H1 (cell line): ENCODE measurements at regions not wholly inside any gene's neighbourhood (a gene's known extent, or its start where the extent isn't known, plus 50 kb on each side); places are given as distances from the start of the nearest gene placed in this dataset.

Experiments
- CTCF ChIA-PET: fragments of 300-600 bp; sonication (Branson Sonifier 250); formaldehyde crosslinking; loops from one replicate; lab custom pipeline; 2021; ENCODE audit not compliant: partially characterized antibody; lab: Charles Lee
- POLR2A ChIA-PET: fragments of 300-600 bp; sonication (Branson Sonifier 250); formaldehyde crosslinking; loops from one replicate; lab custom pipeline; 2021; ENCODE audit warnings: inconsistent platforms; ENCODE audit not compliant: partially characterized antibody; lab: Charles Lee
- DNase-seq, 2 experiments: peaks; one replicate each; pipeline versions ENCODE4 v3.0.0 to v3.0.0-alpha.2; 2010 to 2022; ENCODE audit warnings: low spot score in 2 of 2, low read depth in 1 of 2, mixed read lengths in 1 of 2
- FAIRE-seq: peaks from 2 replicates; lab custom pipeline; 2011; peaks lifted over from hg19 to GRCh38; lab: Jason Lieb, UNC
- H2AFZ ChIP-seq: 2 replicates; pipeline ENCODE4 v1.8.1; 2012; ENCODE audit warnings: low read length, inconsistent platforms
- H2AK5ac ChIP-seq: 2 replicates; pipeline ENCODE4 v1.6.1; 2013; ENCODE audit warnings: low read depth, low read length
- H2BK120ac ChIP-seq: replicated peaks from 2 replicates; pipeline ENCODE3; 2013; ENCODE audit warnings: low read depth, low read length, inconsistent platforms
- H2BK12ac ChIP-seq: 2 replicates; pipeline ENCODE4 v1.6.1; 2013; ENCODE audit warnings: low read depth, low read length
- H2BK15ac ChIP-seq: 2 replicates; pipeline ENCODE4 v1.6.1; 2013; ENCODE audit warnings: low read length
- H2BK20ac ChIP-seq: 2 replicates; pipeline ENCODE4 v1.6.1; 2013; ENCODE audit warnings: low read length
- H2BK5ac ChIP-seq: 2 replicates; pipeline ENCODE4 v1.6.1; 2013; ENCODE audit warnings: low read depth, low read length
- H3K14ac ChIP-seq: 2 replicates; pipeline ENCODE4 v1.6.1; 2013; ENCODE audit warnings: inconsistent platforms; ENCODE audit not compliant: insufficient read length
- H3K18ac ChIP-seq: 2 replicates; pipeline ENCODE4 v1.6.1; 2013; ENCODE audit warnings: low read length; ENCODE audit errors: extremely low read depth
- H3K23ac ChIP-seq: 2 replicates; pipeline ENCODE4 v1.6.1; 2013; ENCODE audit warnings: inconsistent platforms; ENCODE audit not compliant: insufficient read length
- H3K23me2 ChIP-seq: 2 replicates; pipeline ENCODE4 v1.6.1; 2013; ENCODE audit warnings: low read depth, low read length
- H3K27ac ChIP-seq: 2 replicates; pipeline ENCODE4 v1.6.1; 2011; ENCODE audit warnings: low read depth, low read length, inconsistent platforms
- H3K27me3 ChIP-seq, 4 experiments: replicated peaks in 1 of 4; 1 replicate in 1 of 4; 2 replicates in 3 of 4; pipeline versions ENCODE4 v1.6.1 to v1.8.1; 2011 to 2013; ENCODE audit warnings: low read length in 3 of 4, mild to moderate bottlenecking in 3 of 4, inconsistent platforms in 2 of 4, mixed read lengths in 2 of 4, moderate library complexity in 1 of 4; ENCODE audit not compliant: control insufficient read depth in 3 of 4, insufficient read depth in 3 of 4; ENCODE audit errors: extremely low read depth in 1 of 4
- H3K36me3 ChIP-seq, 4 experiments: 2 replicates each; pipeline versions ENCODE4 v1.6.1 to v1.8.1; 2011 to 2013; ENCODE audit warnings: mild to moderate bottlenecking in 4 of 4, low read length in 3 of 4, moderate library complexity in 2 of 4, control low read depth in 1 of 4, inconsistent platforms in 1 of 4; ENCODE audit not compliant: insufficient read depth in 4 of 4, control insufficient read depth in 2 of 4
- H3K4ac ChIP-seq: replicated peaks from 2 replicates; pipeline ENCODE3; 2013; ENCODE audit warnings: low read length, low read depth, mixed read lengths, inconsistent platforms; ENCODE audit not compliant: insufficient read length
- H3K4me1 ChIP-seq, 4 experiments: replicated peaks in 1 of 4; 1 replicate in 1 of 4; 2 replicates in 3 of 4; pipeline versions ENCODE4 v1.6.1 to v1.8.1; 2011 to 2013; ENCODE audit warnings: low read length in 3 of 4, inconsistent platforms in 2 of 4, mixed read lengths in 1 of 4; ENCODE audit not compliant: insufficient read depth in 4 of 4, control insufficient read depth in 3 of 4
- H3K4me2 ChIP-seq, 2 experiments: 2 replicates each; pipeline versions ENCODE4 v1.6.1 to v1.8.1; 2011 to 2013; ENCODE audit warnings: low read depth in 2 of 2, low read length in 2 of 2, control low read depth in 1 of 2, inconsistent platforms in 1 of 2, mild to moderate bottlenecking in 1 of 2; ENCODE audit not compliant: insufficient read depth in 1 of 2
- H3K4me3 ChIP-seq, 4 experiments: fragments of 200-600, 300-600 bp in 1 of 4; sonication (generic), shearing (Covaris generic), sonication (Bioruptor Twin) in 1 of 4; 2 replicates each; pipeline versions ENCODE4 v1.5.1 to v1.8.1; 2011 to 2016; ENCODE audit warnings: low read length in 4 of 4, low read depth in 3 of 4, control low read depth in 2 of 4, inconsistent platforms in 2 of 4, mild to moderate bottlenecking in 2 of 4, mixed read lengths in 1 of 4, moderate library complexity in 1 of 4; ENCODE audit not compliant: insufficient read depth in 2 of 4; ENCODE audit errors: extremely low read depth in 1 of 4
- H3K56ac ChIP-seq: replicated peaks from 2 replicates; pipeline ENCODE3; 2013; ENCODE audit warnings: low read depth, mild to moderate bottlenecking, mixed read lengths, low read length, inconsistent platforms; ENCODE audit not compliant: insufficient read length
- H3K79me1 ChIP-seq: 2 replicates; pipeline ENCODE4 v1.6.1; 2013; ENCODE audit warnings: low read depth, low read length, control low read depth
- H3K79me2 ChIP-seq, 2 experiments: 2 replicates each; pipeline versions ENCODE4 v1.6.1 to v1.8.1; 2012 to 2013; ENCODE audit warnings: low read length in 2 of 2, mild to moderate bottlenecking in 2 of 2, inconsistent platforms in 1 of 2; ENCODE audit not compliant: insufficient read depth in 2 of 2, control insufficient read depth in 1 of 2
- H3K9ac ChIP-seq, 4 experiments: replicated peaks in 1 of 4; 1 replicate in 1 of 4; 2 replicates in 3 of 4; pipeline versions ENCODE4 v1.6.1 to v1.8.1; 2011 to 2013; ENCODE audit warnings: low read depth in 3 of 4, low read length in 3 of 4, control low read depth in 2 of 4, mild to moderate bottlenecking in 2 of 4, moderate library complexity in 2 of 4, inconsistent platforms in 1 of 4; ENCODE audit errors: extremely low read depth in 1 of 4
- H3K9me3 ChIP-seq, 2 experiments: 2 replicates each; pipeline versions ENCODE4 v1.6.1 to v1.8.1; 2012 to 2013; ENCODE audit warnings: mild to moderate bottlenecking in 2 of 2, moderate library complexity in 2 of 2, control low read depth in 1 of 2, inconsistent platforms in 1 of 2, low read depth in 1 of 2, low read length in 1 of 2, mixed read lengths in 1 of 2; ENCODE audit not compliant: insufficient read depth in 2 of 2
- H4K20me1 ChIP-seq, 2 experiments: replicated peaks in 1 of 2; 2 replicates each; pipeline versions ENCODE3 to v1.8.1; 2011 to 2013; ENCODE audit warnings: inconsistent platforms in 2 of 2, low read length in 2 of 2, mild to moderate bottlenecking in 1 of 2; ENCODE audit not compliant: insufficient read depth in 2 of 2, control insufficient read depth in 1 of 2
- H4K5ac ChIP-seq: 2 replicates; pipeline ENCODE4 v1.6.1; 2013; ENCODE audit warnings: low read length, low read depth, mixed read lengths, inconsistent platforms; ENCODE audit not compliant: insufficient read length
- H4K8ac ChIP-seq: 2 replicates; pipeline ENCODE4 v1.8.0; 2013; ENCODE audit warnings: mild to moderate bottlenecking, moderate library complexity, low read length, inconsistent platforms; ENCODE audit not compliant: insufficient read depth; ENCODE audit errors: extremely low read depth
- H4K91ac ChIP-seq: replicated peaks from 2 replicates; pipeline ENCODE3; 2013; ENCODE audit warnings: low read length, mixed read lengths, inconsistent platforms; ENCODE audit not compliant: insufficient read length
- CEBPB ChIP-seq: IDR thresholded peaks from 2 replicates; pipeline ENCODE4 v1.6.1; 2012; ENCODE audit warnings: low read depth, low read length
- CTCF ChIP-seq, 3 experiments: IDR thresholded peaks; 1 replicate in 2 of 3; 2 replicates in 1 of 3; pipeline versions ENCODE4 v1.5.1 to v1.6.1; 2011; ENCODE audit warnings: low read length in 3 of 3, mild to moderate bottlenecking in 3 of 3, inconsistent platforms in 2 of 3, low read depth in 1 of 3, moderate library complexity in 1 of 3; ENCODE audit not compliant: insufficient read depth in 1 of 3; ENCODE audit errors: control extremely low read depth in 1 of 3
- EP300 ChIP-seq, 2 experiments: IDR thresholded peaks; 1 replicate in 1 of 2; 2 replicates in 1 of 2; pipeline ENCODE4 v1.6.1; 2011 to 2012; ENCODE audit warnings: low read depth in 2 of 2, low read length in 2 of 2, mild to moderate bottlenecking in 2 of 2, borderline replicate concordance in 1 of 2, inconsistent platforms in 1 of 2, moderate library complexity in 1 of 2
- GABPA ChIP-seq: IDR thresholded peaks from 2 replicates; pipeline ENCODE4 v1.6.1; 2011; ENCODE audit warnings: mild to moderate bottlenecking, low read length, moderate library complexity, borderline replicate concordance; ENCODE audit not compliant: insufficient read depth
- GTF2F1 ChIP-seq: IDR thresholded peaks from 2 replicates; pipeline ENCODE4 v1.6.1; 2012; ENCODE audit warnings: low read depth, low read length, improper control_type of control experiment, borderline replicate concordance
- JUN ChIP-seq: IDR thresholded peaks from 2 replicates; pipeline ENCODE4 v1.6.1; 2011; ENCODE audit warnings: low read depth, mild to moderate bottlenecking, improper control_type of control experiment, low read length
- KDM5A ChIP-seq: fragments of 200-600 bp; IDR thresholded peaks from 2 replicates; pipeline ENCODE4 v1.7.1; 2012; ENCODE audit warnings: mild to moderate bottlenecking, low read length, inconsistent platforms, mixed read lengths
- MAFK ChIP-seq: IDR thresholded peaks from 2 replicates; pipeline ENCODE4 v1.6.1; 2012; ENCODE audit warnings: low read depth, mild to moderate bottlenecking, improper control_type of control experiment, low read length
- MAX ChIP-seq: IDR thresholded peaks from 2 replicates; pipeline ENCODE4 v1.6.1; 2012; ENCODE audit warnings: inconsistent platforms
- NRF1 ChIP-seq: IDR thresholded peaks from 2 replicates; pipeline ENCODE4 v1.6.1; 2011; ENCODE audit warnings: mild to moderate bottlenecking, low read depth, low read length, improper control_type of control experiment
- RBBP5 ChIP-seq: IDR thresholded peaks from 2 replicates; pipeline ENCODE4 v1.7.1; 2012; ENCODE audit warnings: low read depth, mild to moderate bottlenecking, inconsistent platforms, low read length, moderate library complexity, borderline replicate concordance
- SP2 ChIP-seq: IDR thresholded peaks from 2 replicates; pipeline ENCODE4 v1.6.1; 2012; ENCODE audit warnings: mild to moderate bottlenecking, low read length, inconsistent platforms
- WGBS, 2 experiments: shearing (Covaris generic) in 1 of 2; methylation state at CpG; one replicate each; pipeline versions ENCODE4 v1.1.6 to v1.1.7; 2013 to 2015; ENCODE audit warnings: low lambda C conversion rate in 2 of 2, mixed read lengths in 2 of 2, inconsistent platforms in 1 of 2, low coverage in 1 of 2, missing lambda C conversion rate in 1 of 2; ENCODE audit not compliant: insufficient replicate concordance in 2 of 2, insufficient coverage in 1 of 2, insufficient read length in 1 of 2; ENCODE audit errors: extremely low coverage in 1 of 2, missing lambda C conversion rate in 1 of 2; 5-methylcytosine and 5-hydroxymethylcytosine counted together

- peak overlapping the region; percentile 39; the same call in 1 of the 2 replicates for H4K8ac ChIP-seq
- H3K79me1 ChIP-seq, result no peaks in the 10 kb centered on the region
- no peaks in the 10 kb centered on the region for H3K23me2 ChIP-seq
- no peak overlapping the region for H2BK5ac ChIP-seq
- no peak overlapping the region for H2AK5ac ChIP-seq
- FAIRE-seq, result no peak
- H2AFZ ChIP-seq, result no peak overlapping the region
- no peak overlapping the region for H3K23ac ChIP-seq
- H3K14ac ChIP-seq, result no peak overlapping the region
- ChIA-PET POLR2A (no interaction called here), CTCF (interaction anchor here (1.4 kb wide), 1 partner anchor 15 kb away, joined by 3 read pairs; no protein-coding TSS in a partner anchor)
- no peak overlapping the region for H2BK12ac ChIP-seq
- no peak overlapping the region for H3K27ac ChIP-seq
- H3K4me1 ChIP-seq, result no peaks in the 10 kb centered on the region; a peak in 1 of 7 replicates
- H3K9me3 ChIP-seq, result no peaks in the 10 kb centered on the region
- H3K18ac ChIP-seq, result no peak overlapping the region
- H4K5ac ChIP-seq, result no peak overlapping the region
- H3K56ac ChIP-seq, result no peak overlapping the region
- no peak for DNase-seq
- TF ChIP-seq MAFK (no peak), GABPA (no peak), NRF1 (no peak), SP2 (no peak), MAX (no peak), GTF2F1 (no peak), CTCF (IDR thresholded peaks at IDR 0.05; ENCODE audit: control extremely low read depth in 1 of 3, insufficient read depth in 1 of 3, low read depth in 1 of 3, low read length in 3 of 3) (no peak), CEBPB (no peak), JUN (no peak), KDM5A (no peak), RBBP5 (no peak), EP300 (IDR thresholded peaks at IDR 0.05; ENCODE audit: borderline replicate concordance in 1 of 2, low read depth in 2 of 2, low read length in 2 of 2) (no peak)
- H4K91ac ChIP-seq, result no peak overlapping the region
- no peaks in the 10 kb centered on the region for H3K79me2 ChIP-seq
- no peak overlapping the region for H2BK15ac ChIP-seq
- H3K4me2 ChIP-seq, result no peak overlapping the region
- no peaks in the 10 kb centered on the region for H3K36me3 ChIP-seq
- H3K27me3 ChIP-seq, result no peaks in the 10 kb centered on the region
- no peak overlapping the region for H2BK20ac ChIP-seq
- no peak overlapping the region for H3K4me3 ChIP-seq
- WGBS, 2 experiments, result 88% methylated on average over 13 of the region's 15 CpGs; no CpG with 5 or more reads in 1 of the 2 experiments
- no peak overlapping the region for H3K4ac ChIP-seq
- no peaks in the 10 kb centered on the region for H4K20me1 ChIP-seq
- no peak overlapping the region for H2BK120ac ChIP-seq
- no peak overlapping the region for H3K9ac ChIP-seq
Observed at GRCh38 chr17:79543531-79543930, 67.3 kb downstream of the RBFOX3 start.
